ENCODE measurements at regions not wholly inside any gene's neighbourhood (a gene's known extent, or its start where the extent isn't known, plus 50 kb on each side); places are given as distances from the start of the nearest gene placed in this dataset.

DNA sequence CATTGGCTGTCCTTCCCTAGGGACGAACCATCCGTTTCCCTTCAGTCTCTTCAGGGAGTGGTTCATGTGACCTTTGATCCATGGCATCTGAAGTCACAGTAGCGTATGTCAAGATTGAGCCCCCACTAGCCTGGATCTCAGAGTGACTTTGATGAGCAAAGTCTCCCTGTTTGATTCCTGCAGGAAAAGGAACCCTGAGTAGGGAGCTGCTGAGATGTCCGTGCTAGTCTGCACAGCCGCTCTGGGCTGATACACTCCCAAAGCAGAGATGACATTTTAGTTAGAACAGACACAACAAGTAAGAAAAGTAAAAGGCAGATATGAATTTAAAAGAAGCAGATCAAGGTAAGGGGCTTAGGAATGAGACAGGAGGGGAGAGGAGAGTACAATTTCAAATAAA is 899.4 kb downstream of the C6orf118 start:
- TF ChIP-seq CTCF (IDR thresholded peaks at IDR 0.05) (no peak), POLR2AphosphoS5 (IDR thresholded peaks at IDR 0.05) (no peak)
